GM06990 (cell line): ENCODE measurements at regions not wholly inside any gene's neighbourhood (a gene's known extent, or its start where the extent isn't known, plus 50 kb on each side); places are given as distances from the start of the nearest gene placed in this dataset.

Experiments used
- DNase-seq: peaks from one replicate; pipeline ENCODE4 v3.0.0-alpha.2; 2011; ENCODE audit not compliant: insufficient read length; ENCODE audit errors: extremely low read depth
- H3K27me3 ChIP-seq: replicated peaks from 2 replicates; pipeline ENCODE4 v1.6.0; 2011; ENCODE audit warnings: low read length; ENCODE audit not compliant: control insufficient read depth, insufficient read depth
- H3K36me3 ChIP-seq: 2 replicates; pipeline ENCODE4 v1.5.1; 2011; ENCODE audit warnings: low read length; ENCODE audit not compliant: control insufficient read depth, insufficient read depth
- H3K4me3 ChIP-seq: replicated peaks from 2 replicates; pipeline ENCODE4 v1.5.1; 2011; ENCODE audit warnings: low read depth, mild to moderate bottlenecking, control low read depth, low read length
- TF ChIP-seq, protein P1 (sequence below): IDR thresholded peaks from 2 replicates; pipeline ENCODE4 v1.5.1; 2011; ENCODE audit warnings: low read length, control low read depth, mild to moderate bottlenecking, inconsistent platforms; ENCODE audit not compliant: insufficient read depth, poor library complexity, severe bottlenecking

- H3K27me3 ChIP-seq: no peaks in the 10 kb centered on the region
- H3K36me3 ChIP-seq: no peaks in the 10 kb centered on the region
- TF ChIP-seq, protein P1, sequence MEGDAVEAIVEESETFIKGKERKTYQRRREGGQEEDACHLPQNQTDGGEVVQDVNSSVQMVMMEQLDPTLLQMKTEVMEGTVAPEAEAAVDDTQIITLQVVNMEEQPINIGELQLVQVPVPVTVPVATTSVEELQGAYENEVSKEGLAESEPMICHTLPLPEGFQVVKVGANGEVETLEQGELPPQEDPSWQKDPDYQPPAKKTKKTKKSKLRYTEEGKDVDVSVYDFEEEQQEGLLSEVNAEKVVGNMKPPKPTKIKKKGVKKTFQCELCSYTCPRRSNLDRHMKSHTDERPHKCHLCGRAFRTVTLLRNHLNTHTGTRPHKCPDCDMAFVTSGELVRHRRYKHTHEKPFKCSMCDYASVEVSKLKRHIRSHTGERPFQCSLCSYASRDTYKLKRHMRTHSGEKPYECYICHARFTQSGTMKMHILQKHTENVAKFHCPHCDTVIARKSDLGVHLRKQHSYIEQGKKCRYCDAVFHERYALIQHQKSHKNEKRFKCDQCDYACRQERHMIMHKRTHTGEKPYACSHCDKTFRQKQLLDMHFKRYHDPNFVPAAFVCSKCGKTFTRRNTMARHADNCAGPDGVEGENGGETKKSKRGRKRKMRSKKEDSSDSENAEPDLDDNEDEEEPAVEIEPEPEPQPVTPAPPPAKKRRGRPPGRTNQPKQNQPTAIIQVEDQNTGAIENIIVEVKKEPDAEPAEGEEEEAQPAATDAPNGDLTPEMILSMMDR: no peak
- no peak for DNase-seq
- H3K4me3 ChIP-seq: no peak overlapping the region
Measured at GRCh38 chr14:54050759-54051158, 94.1 kb upstream of the BMP4 start.

DNA sequence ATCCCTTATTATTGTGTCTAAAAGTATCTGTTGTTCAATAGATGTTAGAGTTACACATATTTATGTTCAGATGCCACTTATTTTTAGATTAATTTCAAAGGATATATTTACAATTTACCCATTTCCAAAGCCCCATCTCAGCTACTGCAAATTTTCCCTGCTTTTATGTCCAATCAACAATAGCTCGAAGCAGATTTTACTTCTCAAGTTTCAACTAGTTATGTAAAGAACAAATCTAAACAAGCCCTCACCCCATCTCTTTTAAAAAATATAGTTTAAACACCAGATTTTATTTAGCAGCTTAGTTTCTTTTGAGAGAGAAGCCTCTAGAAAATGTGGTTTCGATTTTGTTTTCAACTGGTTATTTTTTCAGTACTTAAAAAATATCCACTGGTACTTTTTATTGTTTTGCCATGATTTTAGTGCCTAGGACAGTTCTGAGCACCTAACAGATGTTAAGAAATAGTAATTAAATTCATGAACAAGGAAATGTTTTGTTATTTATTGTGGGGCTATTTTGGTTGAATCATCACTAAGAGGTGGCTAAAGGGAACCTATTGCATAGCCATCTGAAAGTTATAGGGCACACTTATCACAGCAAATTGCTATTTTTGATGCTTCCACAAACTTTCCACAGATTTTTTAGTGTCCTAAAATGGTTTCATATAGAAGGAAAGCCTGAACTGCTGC is 96.2 kb upstream of the BMP4 start:
- DNase-seq: no peak
- Histone ChIP-seq H3K36me3 (no peaks in the 10 kb centered on the region), H3K27me3 (no peaks in the 10 kb centered on the region), H3K4me3 (no peak overlapping the region)
- TF ChIP-seq, protein P1: no peak

GRCh38 chr14:54053386-54053745 is 96.7 kb upstream of the BMP4 start:
- H3K4me3 ChIP-seq: no peak overlapping the region
- H3K27me3 ChIP-seq: no peaks in the 10 kb centered on the region
- TF ChIP-seq, protein P1: no peak
- DNase-seq: no peak
- H3K36me3 ChIP-seq: no peaks in the 10 kb centered on the region

GRCh38 chr14:54058505-54058904 is 101.9 kb upstream of the BMP4 start:
- no peak for DNase-seq
- TF ChIP-seq, protein P1: no peak
- H3K4me3 ChIP-seq: no peak overlapping the region
- H3K27me3 ChIP-seq: no peaks in the 10 kb centered on the region
- H3K36me3 ChIP-seq: no peaks in the 10 kb centered on the region

DNA sequence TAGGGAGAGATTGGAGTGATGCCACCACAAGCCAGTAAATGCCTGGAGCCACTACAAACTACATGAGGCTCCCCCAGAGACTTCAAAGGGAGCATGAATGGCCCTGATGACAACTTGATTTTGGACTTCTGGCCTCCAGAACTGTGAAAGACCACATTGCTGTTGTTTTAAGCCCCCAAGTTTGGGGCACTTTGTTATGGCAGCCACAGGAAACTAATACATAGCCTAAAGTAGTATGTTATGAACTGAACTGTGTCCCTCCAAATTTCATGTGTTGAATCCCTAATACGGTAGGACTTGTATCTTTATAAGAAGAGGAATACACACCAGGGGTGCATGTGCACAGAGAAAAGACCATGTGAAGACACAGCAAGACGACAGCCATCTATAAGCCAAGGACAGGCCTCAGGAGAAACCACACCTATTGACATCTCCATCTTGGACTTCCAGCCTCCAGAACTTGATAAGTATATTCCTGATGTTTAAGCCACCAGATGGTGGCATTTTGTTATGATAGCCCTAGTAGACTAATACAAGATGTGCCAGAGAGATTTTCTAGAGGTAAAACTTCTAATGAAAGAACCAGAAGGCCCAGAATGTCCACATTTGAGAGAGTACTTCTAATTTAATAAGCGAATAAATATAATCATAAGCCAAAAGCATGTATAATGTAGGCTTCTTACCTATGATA is 127.1 kb upstream of the BMP4 start:
- TF ChIP-seq, protein P1: no peak
- Histone ChIP-seq H3K4me3 (no peak overlapping the region), H3K36me3 (no peaks in the 10 kb centered on the region), H3K27me3 (no peaks in the 10 kb centered on the region)
- no peak for DNase-seq
